ENCODE measurements at regions not wholly inside any gene's neighbourhood (a gene's known extent, or its start where the extent isn't known, plus 50 kb on each side); places are given as distances from the start of the nearest gene placed in this dataset.

- DNase-seq = no peak
- H3K4me1 ChIP-seq (ENCODE audit: control insufficient read depth, insufficient read depth, low read length) = no peaks in the 10 kb centered on the region
- H3K9me3 ChIP-seq (ENCODE audit: control insufficient read depth, low read length) = no peaks in the 10 kb centered on the region
- TF ChIP-seq CTCF (conservative IDR thresholded peaks at IDR 0.05) = no peak
- H3K27me3 Mint-ChIP-seq (ENCODE audit: insufficient read depth) = no peaks in the 10 kb centered on the region
- H3K9ac ChIP-seq (ENCODE audit: extremely low read depth, low read length, poor library complexity, severe bottlenecking) = no peak overlapping the region
- WGBS, 2 experiments (ENCODE audit: insufficient coverage in 1 of 2, insufficient read length in 1 of 2) = 76% methylated on average over 5 of the region's 5 CpGs; no CpG with 5 or more reads in 1 of the 2 experiments
- no peaks in the 10 kb centered on the region for H3K36me3 ChIP-seq (ENCODE audit: control insufficient read depth, insufficient read depth, low read length)
- H3K9me3 Mint-ChIP-seq = no peaks in the 10 kb centered on the region
- H3K27ac Mint-ChIP-seq = no peak overlapping the region
- no peak overlapping the region for H3K4me3 Mint-ChIP-seq
- H3K4me3 ChIP-seq (ENCODE audit: low read length) = no peak overlapping the region
- no peaks in the 10 kb centered on the region for H3K36me3 Mint-ChIP-seq (ENCODE audit: low read depth)
- no peaks in the 10 kb centered on the region for H3K27me3 ChIP-seq (ENCODE audit: control insufficient read depth, insufficient read depth, low read length, poor library complexity, severe bottlenecking)
- no peak overlapping the region for H3K27ac ChIP-seq (ENCODE audit: low read depth, low read length)
- peaks cover 10% of the 10 kb centered on the region for H3K4me1 Mint-ChIP-seq
Measured at GRCh38 chr3:73236867-73237266, 175.4 kb downstream of the EBLN2 start.

GRCh38 chr3:73243740-73244139 is 182.3 kb downstream of the EBLN2 start:
- H3K9me3 Mint-ChIP-seq = peaks cover 5% of the 10 kb centered on the region
- DNase-seq = no peak
- Histone ChIP-seq H3K9me3 (ENCODE audit: control insufficient read depth, low read length) (no peaks in the 10 kb centered on the region), H3K27me3 (ENCODE audit: control insufficient read depth, insufficient read depth, low read length, poor library complexity, severe bottlenecking) (no peaks in the 10 kb centered on the region), H3K9ac (ENCODE audit: extremely low read depth, low read length, poor library complexity, severe bottlenecking) (no peak overlapping the region), H3K4me1 (ENCODE audit: control insufficient read depth, insufficient read depth, low read length) (no peaks in the 10 kb centered on the region), H3K4me3 (ENCODE audit: low read length) (no peak overlapping the region), H3K36me3 (ENCODE audit: control insufficient read depth, insufficient read depth, low read length) (no peaks in the 10 kb centered on the region), H3K27ac (ENCODE audit: low read depth, low read length) (no peak overlapping the region)
- no peak for TF ChIP-seq CTCF (conservative IDR thresholded peaks at IDR 0.05)
- no peak overlapping the region for H3K4me3 Mint-ChIP-seq
- H3K27ac Mint-ChIP-seq = no peak overlapping the region
- 93 to 100% methylated on average over 1 of the region's 3 CpGs for WGBS, 2 experiments (ENCODE audit: insufficient coverage in 1 of 2, insufficient read length in 1 of 2)
- no peaks in the 10 kb centered on the region for H3K36me3 Mint-ChIP-seq (ENCODE audit: low read depth)
- no peaks in the 10 kb centered on the region for H3K27me3 Mint-ChIP-seq (ENCODE audit: insufficient read depth)
- H3K4me1 Mint-ChIP-seq = no peaks in the 10 kb centered on the region

- no peak for TF ChIP-seq CTCF (conservative IDR thresholded peaks at IDR 0.05)
- Mint-ChIP-seq H3K36me3 (ENCODE audit: low read depth) (no peaks in the 10 kb centered on the region), H3K27me3 (ENCODE audit: insufficient read depth) (no peaks in the 10 kb centered on the region), H3K4me3 (no peak overlapping the region), H3K9me3 (peaks cover 5% of the 10 kb centered on the region), H3K27ac (no peak overlapping the region), H3K4me1 (no peaks in the 10 kb centered on the region)
- no peaks in the 10 kb centered on the region for H3K4me1 ChIP-seq (ENCODE audit: control insufficient read depth, insufficient read depth, low read length)
- H3K27me3 ChIP-seq (ENCODE audit: control insufficient read depth, insufficient read depth, low read length, poor library complexity, severe bottlenecking) = no peaks in the 10 kb centered on the region
- WGBS, 2 experiments (ENCODE audit: insufficient coverage in 1 of 2, insufficient read length in 1 of 2) = 60 to 86% methylated on average over 1 of the region's 1 CpG
- H3K4me3 ChIP-seq (ENCODE audit: low read length) = no peak overlapping the region
- no peaks in the 10 kb centered on the region for H3K9me3 ChIP-seq (ENCODE audit: control insufficient read depth, low read length)
- no peak overlapping the region for H3K27ac ChIP-seq (ENCODE audit: low read depth, low read length)
- no peak for DNase-seq
- H3K36me3 ChIP-seq (ENCODE audit: control insufficient read depth, insufficient read depth, low read length) = no peaks in the 10 kb centered on the region
- H3K9ac ChIP-seq (ENCODE audit: extremely low read depth, low read length, poor library complexity, severe bottlenecking) = no peak overlapping the region
Measured at GRCh38 chr3:73245459-73245858, 184.0 kb downstream of the EBLN2 start.
